HL-60 (cell line): ENCODE measurements at regions not wholly inside any gene's neighbourhood (a gene's known extent, or its start where the extent isn't known, plus 50 kb on each side); places are given as distances from the start of the nearest gene placed in this dataset.

Experiments used
- CTCF ChIP-seq: IDR thresholded peaks from one replicate; pipeline ENCODE4 v1.5.1; 2011; ENCODE audit warnings: low read length, control low read depth, inconsistent platforms; ENCODE audit not compliant: insufficient read depth
- GABPA ChIP-seq: IDR thresholded peaks from 2 replicates; pipeline ENCODE4 v1.6.1; 2012; ENCODE audit warnings: low read depth
- POLR2AphosphoS5 ChIP-seq: IDR thresholded peaks from 2 replicates; pipeline ENCODE4 v1.6.1; 2012; ENCODE audit warnings: low read depth

DNA sequence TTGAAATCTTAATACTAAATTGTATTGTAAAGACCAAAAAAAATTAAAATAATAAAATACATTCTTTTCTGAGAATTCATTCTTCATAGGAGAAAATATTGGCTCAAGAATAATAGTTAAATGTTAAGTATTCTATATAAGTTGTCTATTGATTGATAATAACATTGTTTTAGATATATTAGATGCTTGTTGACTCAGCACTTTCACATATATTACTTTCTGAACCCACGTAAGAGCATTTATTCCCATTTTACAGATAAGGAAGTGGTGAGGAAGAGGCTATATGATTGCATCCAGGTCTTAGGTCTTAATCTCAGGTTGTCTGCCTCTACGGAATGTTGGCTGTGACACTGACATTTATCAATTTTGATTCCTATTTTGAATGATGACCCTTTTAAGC lies 898.8 kb downstream of the TTLL7 start:
- no peak for TF ChIP-seq CTCF
- no peak for TF ChIP-seq POLR2AphosphoS5
- TF ChIP-seq GABPA = no peak
